HFF-Myc (cell line): ENCODE measurements at regions not wholly inside any gene's neighbourhood (a gene's known extent, or its start where the extent isn't known, plus 50 kb on each side); places are given as distances from the start of the nearest gene placed in this dataset.

ENCODE experiments used
- DNase-seq: peaks from one replicate; pipeline ENCODE4 v3.0.0-alpha.2; 2011; ENCODE audit warnings: low read depth; ENCODE audit errors: extremely low read depth
- H3K4me3 ChIP-seq: replicated peaks from 2 replicates; pipeline ENCODE4 v1.5.1; 2011; ENCODE audit warnings: low read depth, mild to moderate bottlenecking, control low read depth, low read length
- TF ChIP-seq, protein P1 (sequence below): IDR thresholded peaks from 2 replicates; pipeline ENCODE4 v1.5.1; 2012; ENCODE audit warnings: mild to moderate bottlenecking, low read depth, low read length, control low read depth; ENCODE audit errors: missing control alignments

DNA sequence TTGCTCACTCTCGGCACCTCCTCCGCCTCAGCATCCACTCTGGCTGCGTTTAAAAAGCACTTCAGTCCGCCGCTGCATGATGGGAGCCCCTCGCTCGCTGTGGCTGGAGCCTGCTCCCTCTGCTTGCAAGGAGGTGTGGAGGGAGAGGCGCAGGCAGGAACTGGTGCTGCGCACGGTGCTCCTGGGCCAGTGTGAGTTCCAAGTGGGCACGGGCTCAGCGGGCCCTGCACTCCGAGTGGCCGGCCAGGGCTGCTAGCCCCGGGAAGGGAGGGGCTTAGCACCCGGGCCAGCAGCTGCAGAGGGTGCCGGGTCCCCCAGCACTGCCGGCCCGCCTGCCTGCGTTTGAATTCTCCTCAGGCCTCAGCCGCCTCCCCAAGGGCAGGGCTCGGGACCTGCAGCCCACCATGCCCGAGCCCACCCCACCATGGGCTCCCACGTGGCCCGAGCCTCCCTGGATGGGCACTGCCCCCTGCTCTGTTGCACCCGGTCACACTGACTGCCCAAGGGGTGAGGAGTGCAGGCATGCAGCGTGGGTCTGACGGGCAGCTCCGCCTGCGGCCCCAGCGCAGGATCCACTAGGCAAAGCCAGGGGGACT is 1599.5 kb downstream of the NCAM2 start:
- DNase-seq = no peak
- TF ChIP-seq, protein P1, sequence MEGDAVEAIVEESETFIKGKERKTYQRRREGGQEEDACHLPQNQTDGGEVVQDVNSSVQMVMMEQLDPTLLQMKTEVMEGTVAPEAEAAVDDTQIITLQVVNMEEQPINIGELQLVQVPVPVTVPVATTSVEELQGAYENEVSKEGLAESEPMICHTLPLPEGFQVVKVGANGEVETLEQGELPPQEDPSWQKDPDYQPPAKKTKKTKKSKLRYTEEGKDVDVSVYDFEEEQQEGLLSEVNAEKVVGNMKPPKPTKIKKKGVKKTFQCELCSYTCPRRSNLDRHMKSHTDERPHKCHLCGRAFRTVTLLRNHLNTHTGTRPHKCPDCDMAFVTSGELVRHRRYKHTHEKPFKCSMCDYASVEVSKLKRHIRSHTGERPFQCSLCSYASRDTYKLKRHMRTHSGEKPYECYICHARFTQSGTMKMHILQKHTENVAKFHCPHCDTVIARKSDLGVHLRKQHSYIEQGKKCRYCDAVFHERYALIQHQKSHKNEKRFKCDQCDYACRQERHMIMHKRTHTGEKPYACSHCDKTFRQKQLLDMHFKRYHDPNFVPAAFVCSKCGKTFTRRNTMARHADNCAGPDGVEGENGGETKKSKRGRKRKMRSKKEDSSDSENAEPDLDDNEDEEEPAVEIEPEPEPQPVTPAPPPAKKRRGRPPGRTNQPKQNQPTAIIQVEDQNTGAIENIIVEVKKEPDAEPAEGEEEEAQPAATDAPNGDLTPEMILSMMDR = no peak
- H3K4me3 ChIP-seq = no peak overlapping the region

DNA sequence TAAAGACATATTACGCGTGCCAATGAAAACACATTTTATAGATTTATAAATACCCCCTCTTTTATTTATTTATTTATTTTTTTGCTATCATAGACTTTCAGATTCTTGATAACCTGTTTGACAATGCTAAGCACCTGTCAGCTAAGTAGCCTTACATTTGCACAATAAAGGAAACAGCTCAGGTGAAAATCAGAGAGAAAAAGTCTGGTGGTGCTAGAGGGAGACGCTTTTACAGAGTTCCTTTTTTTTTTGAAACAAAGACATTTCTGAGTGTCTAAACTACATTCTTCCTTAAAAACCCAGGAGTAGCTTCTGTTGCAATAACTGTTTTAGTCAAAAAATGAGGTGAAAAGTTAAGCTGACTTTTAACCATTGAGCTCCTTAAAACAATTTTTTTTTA is 1611.6 kb downstream of the NCAM2 start:
- DNase-seq = no peak
- TF ChIP-seq, protein P1 = no peak
- H3K4me3 ChIP-seq = no peak overlapping the region

DNA sequence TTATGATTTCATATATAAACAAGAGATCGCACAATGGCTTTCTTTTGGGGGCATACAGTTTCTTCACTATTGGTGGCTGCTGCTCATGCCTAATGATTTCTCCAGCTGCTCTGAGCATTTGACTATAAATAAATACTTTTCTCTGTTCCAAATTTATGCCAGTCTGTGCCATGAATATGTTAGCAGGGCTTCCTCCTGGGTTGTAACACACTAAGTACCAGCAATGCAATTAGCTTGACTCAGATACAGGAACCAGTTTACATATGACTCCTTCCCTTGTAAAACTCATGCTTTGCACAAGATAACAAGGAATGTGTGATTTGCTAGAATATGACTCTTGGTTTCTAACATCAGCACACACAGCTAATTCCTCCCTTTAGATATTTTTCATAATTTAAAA is 1629.7 kb downstream of the NCAM2 start:
- no peak overlapping the region for H3K4me3 ChIP-seq
- no peak for DNase-seq
- TF ChIP-seq, protein P1 = no peak

DNA sequence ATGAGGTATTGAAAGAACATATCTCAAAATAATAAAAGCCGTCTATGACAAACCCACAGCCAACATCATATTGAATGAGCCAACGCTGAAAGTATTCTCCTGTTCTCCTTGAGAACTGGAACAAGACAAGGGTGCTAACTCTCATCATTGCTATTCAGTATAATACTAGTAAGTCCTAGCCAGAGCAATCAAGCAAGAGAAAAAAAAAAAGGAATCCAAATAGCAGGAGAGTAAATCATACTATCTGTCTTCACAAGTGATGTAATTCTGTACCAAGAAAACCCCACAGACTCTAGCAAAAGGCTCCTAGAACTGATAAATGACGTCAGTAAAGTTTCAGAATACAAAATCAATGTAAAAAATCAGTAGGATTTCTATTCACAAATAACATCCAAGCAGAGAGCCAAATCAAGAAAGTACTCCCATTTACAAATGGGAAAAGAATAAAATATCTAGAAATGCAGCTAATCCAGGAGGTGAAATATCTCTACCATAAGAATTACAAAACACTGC is 1632.8 kb downstream of the NCAM2 start:
- no peak for DNase-seq
- TF ChIP-seq, protein P1 = no peak
- no peak overlapping the region for H3K4me3 ChIP-seq

DNA sequence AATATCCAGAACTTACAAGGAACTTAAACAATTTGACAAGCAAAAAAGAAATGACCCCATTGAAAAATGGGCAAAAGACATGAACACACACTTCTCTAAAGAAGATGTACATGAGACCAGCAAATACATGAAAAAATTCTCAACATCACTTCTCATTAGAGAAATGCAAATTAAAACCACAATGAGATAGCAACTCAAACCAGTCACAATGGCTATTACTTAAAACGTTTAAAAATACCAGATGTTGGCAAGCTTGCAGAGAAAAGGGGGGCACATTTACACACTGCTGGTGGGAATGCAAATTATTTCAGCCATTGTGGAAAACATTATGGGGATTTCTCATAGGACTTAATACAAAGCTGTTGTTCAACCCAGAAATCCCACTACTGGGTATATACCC is 1634.0 kb downstream of the NCAM2 start:
- TF ChIP-seq, protein P1 = no peak
- DNase-seq = no peak
- no peak overlapping the region for H3K4me3 ChIP-seq

DNA sequence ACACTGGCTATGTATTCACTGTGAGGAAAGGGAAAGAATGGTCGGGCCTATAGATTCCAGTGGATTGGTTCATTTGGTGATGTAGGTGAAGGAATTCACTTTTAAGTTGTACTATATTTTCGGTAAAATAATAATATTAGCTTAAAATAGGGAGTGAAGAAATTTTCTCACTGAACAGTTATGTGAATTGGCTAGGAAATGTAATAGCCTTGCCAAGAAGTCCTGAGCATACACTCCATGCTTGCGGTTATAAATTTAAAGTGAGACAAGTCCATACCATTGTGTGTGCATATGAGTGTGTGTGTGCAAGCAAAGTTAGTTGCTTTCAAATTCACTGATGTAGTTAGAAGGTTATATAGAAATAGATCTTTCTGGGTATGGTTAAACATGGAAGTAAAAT is 1651.0 kb downstream of the NCAM2 start:
- no peak overlapping the region for H3K4me3 ChIP-seq
- DNase-seq = no peak
- TF ChIP-seq, protein P1 = no peak

DNA sequence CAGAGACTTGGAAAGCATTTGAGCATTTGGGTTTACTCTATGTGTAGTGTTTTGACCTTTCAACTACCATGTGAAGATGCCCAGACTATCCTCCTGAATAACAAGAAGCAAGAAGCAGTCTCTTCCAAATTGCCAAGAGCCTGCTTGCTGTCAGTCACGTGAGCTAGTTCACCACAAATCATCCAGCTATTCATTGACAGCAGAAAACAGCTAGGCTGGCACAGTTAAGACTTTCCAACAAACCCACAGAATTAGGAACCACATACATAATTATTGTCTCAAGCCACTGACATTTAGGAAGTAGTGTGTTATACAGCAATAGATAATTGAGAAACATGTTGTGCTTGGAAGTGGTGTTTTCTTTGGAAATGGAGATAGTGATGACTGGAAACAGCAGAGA is 1652.0 kb downstream of the NCAM2 start:
- no peak for DNase-seq
- TF ChIP-seq, protein P1 = no peak
- no peak overlapping the region for H3K4me3 ChIP-seq
